ENCODE measurements at regions not wholly inside any gene's neighbourhood (a gene's known extent, or its start where the extent isn't known, plus 50 kb on each side); places are given as distances from the start of the nearest gene placed in this dataset.

GRCh38 chr14:101707068-101707842 is 54.3 kb upstream of the PPP2R5C start:
- peak; percentile 61 for DNase-seq

GRCh38 chr14:101707863-101708620 is 53.5 kb upstream of the PPP2R5C start:
- DNase-seq, result no peak

DNA sequence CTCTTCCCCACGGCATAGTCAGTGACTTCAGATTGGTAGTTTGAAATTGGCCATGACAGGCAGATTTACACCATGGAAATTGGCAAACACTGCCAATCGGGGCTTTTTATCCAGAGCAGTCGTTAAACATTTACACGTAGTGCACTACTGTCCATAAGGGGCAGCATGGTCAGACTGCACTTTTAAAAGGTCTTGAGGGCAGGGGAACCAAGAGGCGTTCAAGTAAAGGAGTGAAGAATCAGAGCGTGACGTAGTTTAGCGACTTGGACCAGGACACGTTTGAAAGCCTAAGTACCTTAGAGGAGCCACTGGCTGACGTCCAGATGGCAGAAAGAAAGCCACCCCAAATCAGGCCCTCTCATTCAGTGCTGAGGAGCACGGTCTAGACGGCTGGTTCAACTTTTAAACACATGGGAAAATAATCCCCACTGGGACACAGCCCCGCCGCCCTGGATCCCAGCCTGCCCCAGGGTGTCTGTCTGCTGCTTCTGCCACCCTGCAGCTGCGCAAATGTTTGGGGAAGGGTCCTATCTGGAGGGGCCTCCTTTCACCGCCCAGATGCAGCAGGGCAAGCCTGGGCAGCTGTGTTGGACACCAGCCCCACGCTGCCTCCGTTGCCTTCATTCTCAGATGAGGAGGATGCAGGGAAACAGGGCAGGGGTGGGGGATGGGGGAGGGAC is 52.5 kb upstream of the PPP2R5C start:
- DNase-seq, result no peak

GRCh38 chr14:101709533-101709881 is 52.0 kb upstream of the PPP2R5C start:
- no peak for DNase-seq

DNA sequence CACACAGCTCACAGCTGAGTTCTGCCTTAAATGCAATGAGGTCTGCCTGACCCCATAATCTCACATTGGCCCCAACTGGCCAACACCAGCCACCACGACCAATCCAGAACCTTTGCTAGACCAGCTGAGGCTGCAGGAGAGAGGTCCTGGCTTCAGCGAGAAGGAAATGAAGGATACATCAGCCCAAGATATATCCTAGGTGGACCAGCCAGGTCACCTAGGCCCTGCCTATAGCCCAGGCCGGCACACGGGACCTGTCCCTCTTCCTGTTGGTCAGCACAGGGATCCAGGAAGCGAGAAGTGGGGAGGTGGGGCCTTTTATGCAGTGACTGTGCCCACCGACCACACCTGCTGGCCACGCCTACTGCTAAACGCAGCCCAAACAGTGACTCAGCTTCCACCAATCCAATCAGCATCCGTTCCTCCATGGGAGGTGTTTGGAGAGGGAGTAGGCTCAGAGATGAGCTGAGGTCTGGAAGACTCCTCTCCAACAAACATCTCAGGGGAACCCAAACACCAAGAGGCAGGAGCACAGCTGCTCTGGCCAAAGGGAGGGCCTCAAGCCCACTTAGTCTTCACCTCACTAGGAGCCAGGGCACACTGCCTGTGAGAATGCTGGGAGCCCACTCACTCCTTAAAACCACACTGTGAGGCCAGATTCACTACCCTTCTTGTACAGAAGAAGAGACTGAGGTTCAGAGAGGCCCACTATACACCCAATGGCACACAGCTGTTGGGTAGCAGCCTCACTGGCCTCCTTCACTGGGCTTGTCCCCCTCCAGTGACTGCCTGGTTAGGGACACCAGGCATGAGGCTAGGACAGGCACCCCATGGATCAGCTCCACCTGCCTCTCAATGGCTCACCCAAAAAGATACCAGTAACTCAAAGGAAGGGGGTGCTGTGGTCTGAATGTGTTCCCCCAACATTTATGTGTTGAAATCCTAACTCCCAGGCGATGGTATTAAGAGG is 51.3 kb upstream of the PPP2R5C start:
- DNase-seq, result no peak

DNA sequence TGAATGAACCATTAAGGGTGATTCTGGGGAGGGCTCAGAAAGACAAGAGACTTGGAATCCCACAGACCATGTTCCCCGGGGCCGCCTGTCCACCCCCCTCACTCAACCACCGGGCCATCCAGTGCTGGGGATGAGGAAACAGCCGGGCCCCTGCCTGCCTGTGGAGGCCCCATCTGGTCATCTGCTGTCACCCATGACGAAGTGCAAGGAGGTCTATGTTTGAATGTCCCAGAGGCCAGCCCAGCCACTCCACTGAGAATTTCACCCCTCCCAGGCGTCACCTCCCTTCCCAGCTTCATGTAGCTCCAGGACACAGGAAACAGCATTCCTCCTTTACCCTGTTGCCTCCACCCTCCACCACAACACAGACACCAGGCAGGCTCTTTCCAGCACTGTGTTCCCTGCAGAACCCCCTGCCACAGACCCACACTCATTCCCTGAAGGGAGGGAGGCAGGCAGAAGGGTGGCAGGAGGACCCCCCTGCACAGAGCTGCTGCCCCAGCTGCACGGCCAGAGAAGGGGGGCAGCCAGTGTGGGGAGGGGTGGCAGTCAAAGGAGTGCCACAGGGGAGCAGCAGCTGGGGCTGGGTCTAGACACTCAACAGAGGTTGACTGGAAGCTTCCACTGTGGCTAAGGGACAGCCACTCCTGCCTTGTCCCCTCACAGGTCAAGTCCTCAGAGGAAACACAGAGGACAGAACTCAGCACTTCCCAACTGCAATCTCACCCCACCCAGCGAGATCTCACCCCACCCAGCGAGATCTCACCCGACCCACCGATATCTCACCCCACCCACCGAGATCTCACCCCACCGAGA is 50.3 kb upstream of the PPP2R5C start:
- DNase-seq, result no peak
